Loucy (cell line): ENCODE measurements at regions not wholly inside any gene's neighbourhood (a gene's known extent, or its start where the extent isn't known, plus 50 kb on each side); places are given as distances from the start of the nearest gene placed in this dataset.

Experiments
- CTCF ChIP-seq: fragments of 200-600 bp; sonication (generic); conservative IDR thresholded peaks from 2 replicates; pipeline ENCODE4 v1.5.1; 2014; ENCODE audit warnings: mild to moderate bottlenecking, antibody characterized with exemption, low read length
- EZH2phosphoT487 ChIP-seq: fragments of 200-600 bp; IDR thresholded peaks from 2 replicates; pipeline ENCODE4 v1.6.1; 2018; ENCODE audit warnings: antibody characterized with exemption, mild to moderate bottlenecking, moderate library complexity, borderline replicate concordance

- TF ChIP-seq CTCF, result no peak
- TF ChIP-seq EZH2phosphoT487, result no peak
These were observed 698.3 kb upstream of the HS6ST1 start for GRCh38 chr2:129016972-129017371.
